Suprapubic skin (tissue), 4 donors: ENCODE measurements at regions not wholly inside any gene's neighbourhood (a gene's known extent, or its start where the extent isn't known, plus 50 kb on each side); places are given as distances from the start of the nearest gene placed in this dataset.

Source experiments
- DNase-seq, 2 donors: peaks; one replicate each; pipeline ENCODE4 v3.0.0-alpha.2; 2019; ENCODE audit warnings: low spot score in 2 of 2
- H3K27ac ChIP-seq: fragments of 200-600 bp; sonication (generic); one replicate; pipeline ENCODE4 v1.5.1; 2019
- H3K27me3 ChIP-seq: fragments of 200-600 bp; sonication (generic); one replicate; pipeline ENCODE4 v1.5.1; 2019
- H3K36me3 ChIP-seq: fragments of 200-600 bp; sonication (generic); one replicate; pipeline ENCODE4 v1.5.1; 2019
- H3K4me1 ChIP-seq: fragments of 200-600 bp; sonication (generic); one replicate; pipeline ENCODE4 v1.5.1; 2019
- H3K4me3 ChIP-seq: fragments of 200-600 bp; sonication (generic); one replicate; pipeline ENCODE4 v1.5.1; 2019; ENCODE audit warnings: mild to moderate bottlenecking
- H3K9me3 ChIP-seq: fragments of 200-600 bp; sonication (generic); one replicate; pipeline ENCODE4 v1.5.1; 2019
- CTCF ChIP-seq, 2 donors: fragments of 200-600 bp in 1 of 2; fragments of 450-650 bp in 1 of 2; sonication (generic) in 1 of 2; IDR thresholded peaks; one replicate each; pipeline ENCODE4 v1.5.1; 2016 to 2019; ENCODE audit warnings: antibody characterized with exemption in 2 of 2, mild to moderate bottlenecking in 1 of 2, moderate library complexity in 1 of 2
- EP300 ChIP-seq: sonication (generic); formaldehyde crosslinking; IDR thresholded peaks from one replicate; pipeline ENCODE4 v1.6.1; 2017; ENCODE audit warnings: antibody characterized with exemption
- POLR2A ChIP-seq, 2 donors: fragments of 450-650 bp; IDR thresholded peaks; one replicate each; pipeline ENCODE4 v1.6.1; 2017; ENCODE audit warnings: antibody characterized with exemption in 2 of 2, mild to moderate bottlenecking in 2 of 2, moderate library complexity in 2 of 2
- POLR2AphosphoS5 ChIP-seq, 3 donors: sonication (generic); formaldehyde crosslinking; IDR thresholded peaks; one replicate each; pipeline ENCODE4 v1.6.1; 2017; ENCODE audit warnings: antibody characterized with exemption in 3 of 3
- WGBS: methylation state at CpG from one replicate; pipeline ENCODE4 v1.1.5; 2018; 5-methylcytosine and 5-hydroxymethylcytosine counted together

GRCh38 chr14:51527073-51527472 lies 124.6 kb upstream of the FRMD6 start:
- Histone ChIP-seq H3K4me3 (no peak overlapping the region), H3K27ac (no peak overlapping the region), H3K4me1 (no peaks in the 10 kb centered on the region), H3K9me3 (no peaks in the 10 kb centered on the region), H3K27me3 (no peaks in the 10 kb centered on the region), H3K36me3 (no peaks in the 10 kb centered on the region)
- no peak for DNase-seq
- TF ChIP-seq POLR2A (IDR thresholded peaks at IDR 0.05) (no peak), POLR2AphosphoS5 (IDR thresholded peaks at IDR 0.05) (no peak), CTCF (IDR thresholded peaks at IDR 0.05) (no peak), EP300 (no peak)
- WGBS: 55% methylated on average over 2 of the region's 2 CpGs

- H3K9me3 ChIP-seq: no peaks in the 10 kb centered on the region
- WGBS: 71% methylated on average over 1 of the region's 1 CpG
Observed at GRCh38 chr14:51529736-51530135, 122.0 kb upstream of the FRMD6 start.

GRCh38 chr14:51533160-51533559 lies 118.5 kb upstream of the FRMD6 start:
- peaks cover 20% of the 10 kb centered on the region for H3K4me1 ChIP-seq
- no peaks in the 10 kb centered on the region for H3K27me3 ChIP-seq
- WGBS: 29% methylated on average over 2 of the region's 2 CpGs
- TF ChIP-seq CTCF (IDR thresholded peaks at IDR 0.05): no peak
- no peak for TF ChIP-seq POLR2AphosphoS5 (IDR thresholded peaks at IDR 0.05)
- no peak for TF ChIP-seq POLR2A (IDR thresholded peaks at IDR 0.05)
- no peak for TF ChIP-seq EP300
- H3K27ac ChIP-seq: no peak overlapping the region
- no peaks in the 10 kb centered on the region for H3K36me3 ChIP-seq
- no peaks in the 10 kb centered on the region for H3K9me3 ChIP-seq
- DNase-seq: no peak
- no peak overlapping the region for H3K4me3 ChIP-seq

More at GRCh38 chr14:51529736-51530135, 122.0 kb upstream of the FRMD6 start:
- Histone ChIP-seq H3K27ac (no peak overlapping the region), H3K36me3 (no peaks in the 10 kb centered on the region), H3K27me3 (no peaks in the 10 kb centered on the region), H3K4me3 (no peak overlapping the region), H3K4me1 (peaks cover 19% of the 10 kb centered on the region)
- TF ChIP-seq CTCF (IDR thresholded peaks at IDR 0.05) (no peak), POLR2AphosphoS5 (IDR thresholded peaks at IDR 0.05) (no peak), POLR2A (IDR thresholded peaks at IDR 0.05) (no peak), EP300 (no peak)
- DNase-seq: no peak

- no peaks in the 10 kb centered on the region for H3K27me3 ChIP-seq
- H3K9me3 ChIP-seq: no peaks in the 10 kb centered on the region
- no peak for DNase-seq
- peaks cover 20% of the 10 kb centered on the region for H3K4me1 ChIP-seq
- H3K36me3 ChIP-seq: no peaks in the 10 kb centered on the region
- TF ChIP-seq CTCF (IDR thresholded peaks at IDR 0.05) (no peak), EP300 (no peak)
- WGBS: 67% methylated on average over 3 of the region's 3 CpGs
- no peak overlapping the region for H3K4me3 ChIP-seq
- H3K27ac ChIP-seq: no peak overlapping the region
Observed at GRCh38 chr14:51533872-51534553, 117.7 kb upstream of the FRMD6 start.

GRCh38 chr14:51534610-51535011 lies 117.1 kb upstream of the FRMD6 start:
- Histone ChIP-seq H3K4me3 (no peak overlapping the region), H3K27ac (no peak overlapping the region), H3K27me3 (no peaks in the 10 kb centered on the region), H3K36me3 (no peaks in the 10 kb centered on the region), H3K9me3 (no peaks in the 10 kb centered on the region), H3K4me1 (peaks cover 23% of the 10 kb centered on the region)
- TF ChIP-seq EP300 (no peak), POLR2A (IDR thresholded peaks at IDR 0.05) (no peak), POLR2AphosphoS5 (IDR thresholded peaks at IDR 0.05) (no peak), CTCF (IDR thresholded peaks at IDR 0.05) (no peak)
- DNase-seq: no peak
- WGBS: 68% methylated on average over 4 of the region's 4 CpGs
